Glomerular endothelial cell (primary cell): ENCODE measurements at regions not wholly inside any gene's neighbourhood (a gene's known extent, or its start where the extent isn't known, plus 50 kb on each side); places are given as distances from the start of the nearest gene placed in this dataset.

Experiments
- DNase-seq: peaks from one replicate; pipeline ENCODE4 v3.0.0-alpha.2; 2011; ENCODE audit warnings: low read depth, low spot score; ENCODE audit errors: extremely low read depth

DNA sequence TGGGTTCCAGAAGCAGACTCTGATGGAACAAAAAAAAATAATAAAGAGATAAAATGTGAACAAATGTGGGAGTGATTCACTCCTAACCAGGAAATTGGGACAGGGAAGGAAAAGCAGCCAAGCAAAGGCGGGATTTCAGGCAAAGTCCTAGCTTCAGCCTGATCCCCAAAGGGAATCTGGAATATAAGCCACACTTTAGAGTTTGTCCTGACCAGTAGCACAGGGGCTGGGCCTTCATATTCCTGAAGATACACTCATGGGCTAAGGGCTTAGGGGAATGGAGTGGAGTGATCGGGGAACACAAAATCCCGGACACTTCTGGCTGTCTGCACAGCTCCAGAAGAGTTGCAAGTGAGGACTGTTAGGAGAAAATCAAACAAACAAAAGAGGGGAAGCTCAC, 135.0 kb upstream of the COL8A1 start:
- DNase-seq = no peak

DNA sequence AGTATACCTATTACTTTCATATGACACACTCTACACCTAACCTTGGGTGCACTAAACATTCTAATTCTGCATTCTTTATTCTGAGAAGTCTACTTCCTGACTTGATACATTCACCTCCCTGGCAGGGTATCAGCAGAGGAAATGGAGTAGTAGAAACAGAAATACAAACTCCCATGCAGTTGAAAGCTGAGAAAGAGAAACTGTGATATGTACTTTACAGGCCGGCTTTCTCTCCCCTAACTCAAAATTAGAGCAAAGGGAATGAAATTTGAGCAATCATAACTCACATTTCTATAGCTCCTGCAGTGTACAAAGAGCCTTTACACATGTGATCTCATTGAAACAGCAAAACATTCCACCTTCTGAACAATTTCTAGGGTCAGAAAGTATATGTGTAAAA, 135.5 kb upstream of the COL8A1 start:
- no peak for DNase-seq

DNA sequence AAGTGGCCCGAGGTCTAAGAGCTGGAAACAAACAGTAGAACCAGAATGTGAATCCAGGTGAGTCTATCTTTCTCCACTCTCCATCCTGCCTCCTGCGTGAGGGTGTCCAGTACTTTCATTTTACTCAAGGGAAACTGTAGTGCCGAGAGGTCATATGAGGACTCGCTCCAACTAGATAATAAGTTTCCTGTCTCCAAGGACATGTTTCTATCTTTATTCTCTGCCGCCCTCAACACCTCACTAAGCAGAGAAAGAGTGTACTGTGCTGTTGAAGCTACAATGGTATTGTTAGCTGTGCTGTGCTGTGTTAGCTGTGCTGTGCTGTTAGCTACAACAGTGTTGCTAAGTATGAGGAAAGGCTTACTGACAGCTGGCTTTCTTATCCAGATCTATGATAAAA, 137.9 kb upstream of the COL8A1 start:
- no peak for DNase-seq

DNA sequence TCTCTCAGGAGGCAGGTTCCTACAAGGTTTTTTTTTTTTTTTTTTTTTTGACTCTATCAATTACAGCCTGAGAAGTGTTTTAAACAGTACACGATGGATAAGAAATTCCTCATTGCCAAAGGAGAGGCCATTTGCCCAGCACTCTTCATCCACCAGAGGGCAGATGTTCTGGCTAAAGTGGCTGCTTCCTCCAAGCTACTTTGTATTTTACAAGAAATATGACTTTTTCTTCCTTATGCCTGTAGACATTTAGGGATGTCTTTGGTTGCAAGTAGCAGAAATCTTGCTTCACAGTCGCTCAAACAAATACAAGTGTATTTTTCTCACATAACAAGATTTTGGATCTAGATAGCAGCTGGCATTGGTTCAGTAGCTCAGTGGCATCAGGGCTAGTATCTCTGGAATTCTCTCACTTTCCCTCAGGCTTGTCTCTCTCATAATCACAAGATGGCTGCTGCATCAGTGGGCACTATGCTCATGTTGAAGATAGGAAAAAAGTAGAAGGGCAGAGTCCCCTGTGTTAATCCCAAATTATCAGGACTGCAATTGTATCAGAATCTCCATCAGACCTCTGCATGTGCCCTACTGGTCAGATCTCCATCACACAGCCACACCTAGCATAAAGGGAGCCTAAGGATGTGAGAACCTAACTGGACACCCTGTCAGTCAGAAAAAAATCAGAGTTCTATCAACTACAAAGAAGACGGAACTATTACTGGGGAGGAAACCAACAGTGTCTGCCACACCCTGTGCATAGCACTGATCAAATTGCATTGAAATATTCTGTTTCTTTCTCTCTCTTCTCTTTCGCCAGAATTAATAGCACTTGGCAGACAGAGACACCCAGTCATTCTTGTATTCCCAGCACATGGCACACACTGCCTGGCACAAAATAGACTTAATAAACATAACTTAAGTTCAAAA, 138.9 kb upstream of the COL8A1 start:
- DNase-seq = peak; percentile 39

DNA sequence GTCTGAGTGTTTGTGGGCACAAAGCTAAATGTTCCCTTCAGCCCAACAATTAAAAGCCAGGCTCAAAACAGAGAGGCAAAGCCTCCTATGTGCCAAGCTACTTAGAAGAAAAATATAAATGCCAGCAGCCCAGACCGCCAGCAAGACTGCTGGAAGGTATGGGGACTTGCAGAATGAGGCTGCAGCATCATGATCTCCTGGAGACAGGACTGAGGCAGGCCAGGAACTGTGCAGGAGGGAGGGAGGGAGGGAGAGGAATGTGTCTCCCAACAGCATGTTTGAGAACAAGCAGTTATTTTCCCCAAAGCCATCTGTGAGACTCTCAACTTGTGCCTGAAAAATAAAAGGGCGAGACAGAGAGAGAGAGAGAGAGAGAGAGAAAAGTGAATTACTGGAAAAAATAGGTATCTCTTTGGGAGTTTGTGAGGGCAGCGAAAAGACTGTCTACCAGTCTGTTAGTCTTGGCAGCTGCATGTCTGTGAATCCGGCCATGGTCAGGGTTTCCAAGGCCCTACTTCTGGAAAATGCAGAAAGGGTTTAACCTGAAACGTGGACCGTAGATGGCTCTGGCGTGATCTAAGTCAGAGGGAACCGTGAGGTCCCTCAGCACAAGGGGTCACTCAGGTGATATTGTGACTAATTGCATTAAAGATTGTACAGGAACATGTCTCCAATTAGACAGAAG, 139.7 kb upstream of the COL8A1 start:
- no peak for DNase-seq

DNA sequence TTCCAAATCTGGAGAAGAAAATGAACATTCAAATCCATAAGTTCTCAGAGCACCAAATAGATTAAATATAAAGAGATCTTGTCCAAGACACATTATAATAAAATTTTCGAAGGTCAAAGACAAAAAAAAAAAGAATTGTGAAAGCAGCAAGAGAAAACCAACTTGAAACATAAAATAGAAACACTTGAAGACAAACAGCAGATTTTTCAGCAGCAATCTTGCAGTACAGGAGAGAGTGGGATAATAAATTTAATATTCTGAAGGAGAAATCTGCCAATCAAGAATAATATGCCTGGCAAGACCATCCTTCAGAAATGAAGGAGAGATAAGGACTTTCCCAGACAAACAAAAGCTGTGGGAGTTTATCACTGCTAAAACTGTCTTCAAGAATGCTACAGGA, 150.5 kb upstream of the COL8A1 start:
- no peak for DNase-seq

DNA sequence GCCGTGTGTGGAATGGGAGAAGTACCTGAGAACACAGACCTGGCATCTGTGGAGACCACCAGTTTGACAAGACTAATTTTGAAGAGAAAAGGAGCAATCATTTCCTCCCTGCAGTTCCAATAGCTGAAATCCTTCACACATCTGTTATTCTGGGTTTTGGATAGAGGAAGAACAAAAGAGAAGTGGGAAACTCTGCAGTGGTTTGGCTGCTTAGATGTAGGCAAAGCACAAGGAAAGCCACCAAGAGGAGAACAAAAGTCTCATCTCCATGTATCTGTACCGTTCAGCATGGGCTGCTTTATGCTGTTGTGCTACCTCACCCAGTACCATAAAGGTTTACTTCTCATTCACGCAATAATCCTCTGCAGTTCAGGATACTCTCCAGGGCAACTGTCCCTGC, 153.1 kb upstream of the COL8A1 start:
- DNase-seq = no peak

DNA sequence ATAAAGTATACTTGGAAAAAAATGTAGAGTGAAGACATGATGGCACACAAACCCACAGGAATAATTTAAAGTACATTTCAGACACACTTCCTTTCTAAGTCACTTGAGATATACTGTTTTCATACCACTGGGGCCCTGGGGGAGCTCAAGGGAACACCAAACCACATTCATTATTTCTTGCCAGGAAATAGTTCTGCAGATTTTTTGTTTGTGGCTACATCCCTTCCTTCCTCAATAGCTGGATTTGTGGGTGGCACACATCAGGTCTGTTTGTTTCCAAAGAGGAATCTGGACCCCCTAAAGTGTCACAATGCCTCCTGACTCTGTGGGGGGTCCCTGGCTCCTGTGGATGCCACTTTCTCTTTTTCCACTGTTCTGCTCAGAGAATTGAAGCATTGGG, 153.5 kb upstream of the COL8A1 start:
- no peak for DNase-seq

DNA sequence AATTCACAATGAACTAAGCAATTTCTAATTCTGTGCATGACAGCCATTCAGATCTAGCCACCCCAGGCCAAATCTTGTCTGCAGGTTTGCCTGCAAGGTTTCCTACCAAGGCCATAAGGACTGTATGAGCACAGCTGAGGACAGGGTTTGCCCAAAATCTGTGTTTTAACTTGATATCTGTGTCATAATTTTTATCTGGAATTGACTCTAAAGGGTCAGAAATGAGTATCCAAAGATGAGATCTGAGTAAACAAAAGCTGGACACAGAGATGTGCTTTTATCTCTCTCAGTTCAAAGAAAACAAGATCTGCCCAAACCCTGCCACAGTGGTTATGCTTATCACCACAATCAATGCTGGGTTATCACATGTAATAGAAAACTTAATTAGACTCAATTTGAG, 154.6 kb upstream of the COL8A1 start:
- DNase-seq = no peak

DNA sequence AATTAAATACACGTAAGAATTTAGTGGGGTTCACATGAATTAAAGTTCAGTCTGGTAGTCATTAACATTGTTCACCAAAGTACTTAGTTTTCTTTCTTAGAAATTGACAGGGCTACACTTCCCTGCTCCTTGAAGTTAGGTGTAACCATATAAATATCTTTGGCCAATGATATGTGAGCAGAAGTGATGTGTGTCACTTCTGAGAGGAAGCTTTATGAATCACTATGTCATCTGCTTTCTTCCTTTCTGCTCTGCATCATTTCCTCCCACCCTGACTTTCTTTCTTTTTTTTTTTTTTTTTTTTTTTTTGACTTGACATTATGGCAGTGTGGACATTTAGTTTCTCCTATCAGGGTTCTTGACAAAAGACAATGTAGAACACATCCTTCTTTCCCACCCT, 156.2 kb upstream of the COL8A1 start:
- no peak for DNase-seq

DNA sequence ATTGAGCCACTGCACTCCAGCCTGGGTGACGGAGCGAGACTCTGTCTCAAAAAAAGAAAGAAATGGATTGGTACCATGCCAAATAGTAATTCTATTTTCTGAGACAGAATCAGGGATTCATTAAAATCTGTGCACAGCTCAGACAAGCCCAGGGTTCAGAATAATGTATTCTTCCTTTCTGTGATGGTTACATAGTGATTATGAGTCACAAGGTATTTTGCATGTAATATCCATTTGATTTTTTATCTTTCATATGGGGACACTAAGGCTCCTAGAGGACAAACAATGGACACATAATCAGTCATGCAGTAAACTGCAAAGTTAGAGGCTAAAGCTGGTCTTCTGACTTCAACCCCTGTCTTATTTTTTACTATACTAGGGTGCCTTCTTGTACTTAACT, 156.8 kb upstream of the COL8A1 start:
- DNase-seq = no peak

DNA sequence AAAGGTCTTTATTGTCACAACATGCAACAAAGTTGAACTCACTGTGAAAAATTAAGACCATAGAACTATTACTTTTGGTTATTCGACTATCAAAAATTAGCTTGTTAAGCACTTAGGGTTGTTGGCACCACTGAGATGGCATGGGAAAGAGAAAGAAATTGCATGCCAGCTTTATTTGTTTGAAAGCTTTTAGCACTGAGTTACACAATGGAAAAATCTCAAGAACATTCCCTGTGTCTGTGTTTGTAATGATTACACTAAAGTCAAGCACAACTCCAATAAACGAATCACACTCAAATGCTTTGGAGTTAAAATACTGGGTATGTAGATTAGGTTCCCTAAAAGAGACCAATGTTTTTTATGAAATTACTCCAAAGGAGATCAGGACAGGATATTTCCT, 158.6 kb upstream of the COL8A1 start:
- no peak for DNase-seq

DNA sequence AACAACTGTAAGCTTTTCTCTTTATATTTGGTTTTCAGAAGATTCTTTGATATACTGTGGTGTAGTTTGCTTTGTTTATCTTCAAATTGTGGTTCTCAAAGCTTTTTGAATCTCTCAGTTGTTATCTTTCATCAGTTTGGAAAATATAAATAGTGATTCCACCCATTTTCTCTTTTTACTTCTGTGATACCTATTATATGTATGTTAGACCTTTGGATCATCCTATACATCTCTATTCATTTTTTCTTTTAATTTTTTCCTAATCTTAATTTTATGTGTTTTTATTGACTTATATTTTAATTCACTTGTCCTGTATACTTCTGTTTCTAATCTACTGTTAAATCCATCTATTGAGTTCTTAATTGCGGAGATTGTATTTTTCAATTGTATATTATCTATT, 160.7 kb upstream of the COL8A1 start:
- DNase-seq = no peak

DNA sequence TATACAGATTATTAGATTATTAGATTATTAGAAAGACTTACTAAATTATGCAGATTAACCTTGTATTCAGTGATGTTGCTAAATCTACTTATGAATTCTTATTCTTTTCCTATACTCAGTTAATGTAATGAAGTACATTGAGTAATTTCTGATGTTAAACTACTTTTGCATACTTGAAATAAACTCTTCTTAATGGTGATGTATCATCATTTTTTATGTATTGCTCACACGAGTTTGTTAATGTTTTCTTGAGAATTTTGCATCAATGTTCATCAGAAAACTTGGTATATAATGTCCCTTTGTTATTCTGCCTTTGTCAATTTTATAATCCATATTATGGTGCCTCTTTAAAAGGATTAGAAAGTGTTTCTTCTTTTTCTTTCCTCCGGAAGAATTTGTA, 163.2 kb upstream of the COL8A1 start:
- no peak for DNase-seq

DNA sequence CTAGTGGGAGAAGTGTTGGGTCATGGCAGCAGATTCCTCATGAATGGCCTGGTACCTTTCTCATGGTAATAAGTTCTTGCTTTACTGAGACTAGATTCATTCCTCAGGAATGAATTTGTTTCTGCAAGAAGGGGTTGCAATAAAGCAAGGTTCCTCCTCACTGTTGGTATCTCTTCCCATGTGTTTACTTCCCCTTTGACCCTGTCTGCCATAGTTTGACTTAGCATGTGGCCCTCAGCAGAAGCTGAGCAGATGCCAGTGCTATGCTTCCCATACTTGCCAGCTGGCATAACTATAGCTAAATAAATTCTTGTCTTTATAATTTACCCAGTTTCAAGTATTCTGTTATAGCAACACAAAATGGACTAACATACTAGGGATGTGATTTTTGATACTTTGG, 163.6 kb upstream of the COL8A1 start:
- DNase-seq = no peak

DNA sequence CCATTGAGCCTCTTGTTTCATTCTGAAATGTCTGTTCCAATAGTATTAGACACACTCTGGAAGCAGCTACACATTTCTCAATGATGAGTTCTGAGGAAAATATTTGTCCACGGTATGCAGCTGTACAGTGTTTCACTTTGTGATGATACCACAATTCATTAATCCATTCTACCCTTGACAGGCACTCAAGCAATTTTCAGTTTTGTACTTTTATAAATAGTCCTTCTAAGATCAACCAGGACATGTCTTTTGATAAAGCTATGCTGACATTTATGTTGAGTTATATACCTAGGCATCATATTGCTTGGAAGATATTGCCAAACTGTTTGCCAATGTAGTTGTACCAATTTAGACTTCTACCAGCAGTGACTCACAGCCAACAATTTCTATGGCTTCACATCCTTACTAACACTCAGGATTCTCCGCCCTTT, 165.1 kb upstream of the COL8A1 start:
- no peak for DNase-seq

DNA sequence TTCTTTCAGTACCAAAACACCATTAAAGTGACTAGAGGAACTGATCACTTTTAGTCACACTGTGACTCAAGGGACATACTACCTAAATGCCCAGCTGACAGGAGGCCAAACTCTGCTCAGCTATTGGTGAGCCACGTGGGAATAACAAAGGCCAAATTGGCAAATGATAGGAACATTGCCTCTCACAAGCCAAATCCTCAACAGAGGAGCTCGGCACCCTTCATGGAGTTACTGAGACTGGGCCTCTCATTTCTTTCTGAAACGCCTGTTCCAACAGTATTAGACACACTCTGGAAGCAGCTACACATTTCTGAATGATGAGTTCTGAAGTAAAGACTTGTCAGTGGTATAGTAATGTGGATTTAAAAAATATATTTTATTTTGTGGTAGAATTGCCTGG, 166.0 kb upstream of the COL8A1 start:
- no peak for DNase-seq

DNA sequence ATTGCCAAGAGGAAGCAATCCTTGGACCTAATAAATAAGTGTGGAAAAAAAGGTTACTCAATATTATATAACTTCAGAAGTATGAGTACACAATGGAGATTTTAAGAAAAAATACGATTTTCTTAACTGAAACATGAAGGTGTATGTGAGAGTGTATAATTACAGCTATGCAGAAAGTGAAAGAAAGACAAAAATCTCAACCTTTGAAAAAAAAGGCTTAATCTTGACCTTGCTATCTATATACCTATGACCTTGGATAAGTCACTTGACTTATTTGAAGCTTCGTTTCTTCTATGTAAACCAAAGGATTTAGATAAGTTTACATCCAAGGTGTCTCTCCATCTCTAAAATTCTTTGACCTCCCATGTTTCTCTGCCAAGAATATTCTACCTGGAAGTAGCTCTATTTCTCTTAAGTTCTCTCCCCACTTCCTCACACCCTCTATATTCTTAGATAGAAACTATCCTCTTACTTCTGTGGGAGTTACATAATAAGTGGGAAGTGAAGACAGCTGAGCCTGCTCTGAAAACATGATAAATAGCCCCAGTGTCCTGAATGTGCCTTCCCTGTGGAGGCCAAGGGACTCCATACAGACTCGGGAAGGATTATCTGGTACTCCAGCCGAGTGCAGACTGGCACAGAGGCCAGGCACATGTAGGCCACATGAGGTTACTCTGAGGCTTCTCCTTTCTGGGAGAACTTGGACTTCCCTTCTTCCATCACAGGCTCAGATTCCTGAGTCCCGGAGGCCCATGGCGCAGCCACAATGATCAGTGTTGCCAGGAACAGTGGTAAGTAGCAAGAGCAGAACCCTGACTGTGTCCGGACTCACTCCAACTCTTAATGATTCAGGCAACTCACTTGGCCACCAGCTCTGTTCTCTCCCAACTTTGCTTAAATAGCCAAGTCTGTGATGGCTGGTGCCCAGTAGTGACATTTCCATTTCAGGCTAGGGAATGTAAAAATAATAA, 166.8 kb upstream of the COL8A1 start:
- no peak for DNase-seq

DNA sequence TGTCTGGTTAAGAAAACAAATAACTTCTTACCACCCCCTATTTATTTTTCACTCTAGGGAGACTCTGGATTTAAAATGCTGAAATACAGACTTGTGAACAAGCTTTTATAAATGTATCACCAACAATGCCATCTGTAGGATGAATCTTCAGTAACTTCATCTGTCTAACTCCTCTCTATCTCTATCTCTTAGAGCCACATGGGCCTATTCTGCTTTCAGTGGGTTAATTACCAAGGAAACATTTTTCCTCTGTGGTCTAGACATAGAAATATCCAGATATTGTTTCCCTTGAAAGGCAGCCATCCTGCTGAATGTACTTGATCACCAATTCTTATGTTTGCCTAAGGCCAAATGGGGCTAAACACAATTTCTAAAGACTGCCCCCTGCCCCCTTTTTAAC, 167.6 kb upstream of the COL8A1 start:
- DNase-seq = no peak

DNA sequence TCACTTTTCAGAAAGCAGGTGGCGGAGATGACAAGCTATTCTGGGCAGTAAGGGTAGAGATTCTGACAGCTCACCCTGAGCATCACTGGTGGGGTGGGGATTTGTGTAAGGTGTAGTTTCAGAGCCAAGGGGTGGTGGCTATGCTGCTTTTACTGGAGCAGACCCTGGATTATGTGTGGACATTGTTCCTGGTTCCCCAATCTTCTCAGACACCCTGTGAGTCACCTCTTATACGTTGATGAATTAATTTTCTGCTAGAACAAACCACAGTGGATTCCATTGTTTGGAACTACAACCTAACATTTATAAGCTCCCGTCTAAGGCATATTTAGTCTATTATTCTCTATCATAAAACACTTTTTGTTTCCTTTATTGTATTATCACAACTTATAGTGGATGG, 169.5 kb upstream of the COL8A1 start:
- no peak for DNase-seq

DNA sequence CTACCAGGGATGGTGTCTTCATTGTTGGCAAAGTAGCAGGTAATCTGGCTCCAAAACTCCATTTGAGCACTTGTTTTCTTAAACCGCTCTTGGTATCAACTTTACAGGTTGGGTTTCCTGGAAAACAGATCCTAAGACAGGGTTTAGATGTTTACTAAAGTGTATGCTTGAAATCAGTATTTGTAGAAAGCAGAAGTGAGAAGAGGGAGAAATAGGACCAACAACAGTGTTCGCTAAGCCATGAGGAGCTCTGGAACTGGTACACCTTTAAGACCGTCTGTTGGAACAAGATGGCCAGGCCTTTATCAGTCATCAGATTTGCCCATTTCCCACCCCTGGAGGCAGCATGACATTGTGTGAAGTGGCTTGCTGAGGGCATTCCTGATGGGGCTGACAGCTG, 171.0 kb upstream of the COL8A1 start:
- no peak for DNase-seq
